HG02884 (cell line): ENCODE measurements at regions not wholly inside any gene's neighbourhood (a gene's known extent, or its start where the extent isn't known, plus 50 kb on each side); places are given as distances from the start of the nearest gene placed in this dataset.
"Not testable (repeated sequence)": the region's sequence is repeated elsewhere in the genome, so short reads cannot be mapped to it uniquely, and the experiment has no call there.

Source experiments
- ATAC-seq: cut with Tn5 transposase; IDR thresholded peaks from one replicate; pipeline ENCODE4 v1.9.1; 2021; ENCODE audit warnings: mild to moderate bottlenecking, moderate library complexity; ENCODE audit not compliant: unreplicated experiment

DNA sequence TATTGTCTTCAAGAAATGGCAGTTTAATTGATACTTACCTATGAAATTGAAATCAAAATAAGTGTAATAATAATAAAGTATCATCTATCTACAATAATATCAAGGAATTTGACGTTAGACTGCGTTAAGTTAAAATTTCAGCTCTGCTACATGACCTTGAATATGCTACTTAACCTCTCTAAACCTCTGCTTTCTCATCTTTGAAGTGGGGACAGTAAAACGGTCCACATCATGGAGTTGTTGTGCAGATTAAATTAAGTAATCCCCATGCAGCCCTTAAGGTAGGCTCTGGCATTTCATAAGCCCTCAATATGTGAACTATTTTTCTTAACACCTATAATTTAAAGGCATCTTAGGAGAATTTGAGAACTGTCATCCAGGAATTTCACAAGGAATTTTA is 252.4 kb upstream of the PHF14 start:
- ATAC-seq, result no peak

DNA sequence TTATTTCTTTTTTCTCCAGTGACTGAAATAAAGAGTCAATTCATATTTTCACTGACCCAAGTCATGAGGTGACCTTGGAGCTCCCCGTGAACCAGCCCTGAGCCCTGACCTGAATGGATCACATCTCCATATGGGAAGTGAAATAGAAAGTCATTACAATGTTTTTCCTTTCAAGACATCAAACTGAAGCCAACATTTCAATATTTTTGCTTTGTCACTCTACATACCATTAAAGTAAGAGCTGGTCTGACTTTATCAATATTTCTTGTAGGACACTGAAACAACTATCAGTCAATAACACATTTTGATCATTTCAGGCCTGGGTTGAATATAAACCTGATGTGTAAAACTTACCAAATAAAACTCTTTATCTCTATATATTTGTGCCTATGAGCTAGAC is 249.8 kb upstream of the PHF14 start:
- no peak for ATAC-seq

- no peak for ATAC-seq
Observed at GRCh38 chr7:10724449-10724848, 249.2 kb upstream of the PHF14 start.

DNA sequence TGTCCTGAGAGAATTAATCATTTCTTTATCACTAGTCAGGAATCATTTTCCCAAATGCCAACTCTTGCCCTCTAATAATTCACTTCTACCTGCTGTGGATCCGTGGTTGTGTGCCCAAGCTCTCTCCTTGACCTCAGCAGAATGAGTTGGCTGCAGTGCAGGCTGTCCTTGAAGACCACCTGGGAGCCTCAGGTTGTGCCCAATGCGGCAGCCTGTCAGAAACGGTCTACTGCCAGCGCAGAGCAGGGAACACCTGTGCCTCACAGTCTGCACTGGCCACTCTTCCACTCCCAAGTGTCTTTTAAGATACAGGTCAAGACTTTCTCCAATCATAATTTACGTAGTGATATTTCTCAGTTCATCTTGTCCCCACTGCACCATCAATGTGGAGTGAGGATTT is 246.0 kb upstream of the PHF14 start:
- ATAC-seq, result no peak

DNA sequence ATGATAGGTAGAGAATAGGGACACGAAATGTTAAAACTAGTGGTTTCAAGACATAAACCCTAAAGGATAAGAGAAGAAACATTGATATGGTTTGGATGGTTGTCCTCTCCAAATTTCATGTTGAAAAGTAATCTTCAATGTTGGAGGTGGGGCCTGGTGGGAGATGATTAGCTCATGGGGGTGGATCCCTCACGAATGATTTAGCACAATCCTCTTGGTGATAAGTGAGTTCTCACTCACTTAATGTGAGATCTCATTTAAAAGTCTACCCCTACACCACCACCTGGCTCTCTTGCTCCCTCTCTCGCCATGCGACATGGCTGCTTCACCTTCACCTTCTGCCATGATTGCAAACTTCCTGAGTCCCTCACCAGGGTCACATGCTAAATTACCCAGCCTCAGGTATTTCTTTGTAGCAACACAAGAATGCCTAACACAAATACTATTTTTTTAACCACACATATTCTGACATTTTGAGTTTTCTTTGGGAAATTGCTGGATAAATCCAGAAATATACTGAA is 242.4 kb upstream of the PHF14 start:
- no peak for ATAC-seq

DNA sequence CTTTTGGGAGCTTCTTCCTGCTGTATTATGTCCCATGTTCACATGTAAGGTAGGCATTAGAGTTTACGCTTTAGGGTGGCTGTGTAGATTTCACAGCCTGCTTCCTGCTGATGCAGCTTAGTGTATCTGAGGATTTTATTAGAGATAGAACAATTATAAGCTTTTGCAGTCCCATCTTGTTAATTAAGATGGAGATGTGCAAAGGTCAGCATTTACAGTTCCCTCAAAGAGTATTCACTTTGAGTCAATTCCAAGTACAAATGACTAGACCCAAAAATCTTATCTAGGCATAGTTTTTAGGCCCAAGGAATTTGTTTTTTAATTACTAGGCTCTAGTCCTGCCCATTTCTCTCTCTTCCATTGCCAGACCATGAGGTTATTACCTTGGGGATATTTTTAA is 239.9 kb upstream of the PHF14 start:
- no peak for ATAC-seq

DNA sequence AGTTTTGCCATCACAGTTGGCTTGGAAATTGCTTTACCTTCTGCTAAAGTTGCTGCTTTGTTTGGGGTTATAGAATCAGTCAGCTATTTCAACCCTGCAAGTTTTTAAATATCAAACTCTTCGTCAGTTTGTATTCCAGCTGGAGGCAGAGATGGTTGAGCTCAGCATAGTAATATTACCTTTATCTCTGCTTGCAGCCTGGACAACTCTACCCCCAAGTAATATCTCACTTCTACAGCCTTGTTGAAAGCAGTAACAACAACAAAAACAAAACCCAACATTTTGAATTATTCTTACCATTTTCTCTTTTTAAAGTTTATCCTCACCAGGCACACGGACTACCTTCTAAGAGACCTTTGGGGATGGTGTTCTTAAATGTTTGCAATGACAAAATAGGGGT is 239.1 kb upstream of the PHF14 start:
- ATAC-seq, result no peak

DNA sequence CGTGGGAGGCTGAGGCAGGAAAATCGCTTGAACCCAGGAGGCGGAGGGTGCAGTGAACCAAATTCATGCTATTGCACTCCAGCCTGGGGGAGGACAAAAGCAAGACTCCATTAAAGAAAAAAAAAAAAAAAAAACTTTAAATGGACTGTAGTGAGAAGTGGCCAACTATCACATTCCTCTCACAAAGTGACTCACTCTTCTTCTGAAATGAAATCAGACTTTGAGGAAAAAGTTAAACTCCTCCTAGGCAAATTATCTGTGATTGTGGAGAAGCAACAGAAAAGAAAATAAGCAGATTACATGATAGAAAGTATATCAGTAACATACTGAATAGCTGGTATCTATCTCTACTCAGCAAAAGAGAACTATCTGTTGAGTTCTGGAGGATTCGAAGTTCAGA is 234.3 kb upstream of the PHF14 start:
- ATAC-seq, result no peak

- no peak for ATAC-seq
Observed at GRCh38 chr7:10740805-10741204, 232.9 kb upstream of the PHF14 start.

GRCh38 chr7:10756981-10757380 is 216.7 kb upstream of the PHF14 start:
- no peak for ATAC-seq

- ATAC-seq, result no peak
Observed at GRCh38 chr7:10759120-10759519, 214.6 kb upstream of the PHF14 start.

DNA sequence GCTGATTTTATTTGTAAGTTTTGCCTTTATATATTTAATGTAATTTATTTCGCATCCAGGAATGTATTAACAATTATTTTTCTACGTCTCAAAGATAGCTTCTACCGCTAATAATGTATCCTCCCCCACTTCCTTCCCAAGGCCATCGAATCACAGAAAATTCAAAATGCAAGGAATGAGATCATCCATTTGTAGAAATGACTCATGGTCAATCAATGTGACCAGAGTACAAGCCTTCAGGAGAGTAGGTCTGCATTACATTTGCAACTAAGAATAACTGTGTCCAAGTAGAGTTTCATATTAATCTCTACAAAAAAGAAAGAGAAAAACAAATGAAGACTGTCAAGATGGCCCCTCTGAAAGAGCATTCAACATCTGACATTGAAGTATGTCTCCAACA is 205.9 kb upstream of the PHF14 start:
- no peak for ATAC-seq

DNA sequence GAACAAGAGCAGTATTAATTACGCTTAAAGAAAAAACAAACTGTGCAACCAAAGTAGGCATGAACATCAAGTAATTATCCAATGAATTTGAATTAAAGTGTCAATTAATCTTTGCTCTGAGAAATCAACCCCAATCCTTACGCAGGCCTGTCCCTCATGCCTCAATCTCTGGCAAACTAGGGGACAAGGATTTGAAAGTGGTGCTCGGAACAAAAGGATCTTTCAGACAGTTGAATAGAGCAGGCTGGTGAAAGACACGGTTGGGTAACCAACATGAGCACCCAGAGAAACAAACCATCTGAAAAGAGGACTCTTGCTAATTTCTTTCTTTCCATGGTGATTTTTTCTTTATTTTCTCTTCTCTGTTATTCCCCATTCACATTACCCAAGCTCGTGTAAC is 203.5 kb upstream of the PHF14 start:
- ATAC-seq, result no peak

DNA sequence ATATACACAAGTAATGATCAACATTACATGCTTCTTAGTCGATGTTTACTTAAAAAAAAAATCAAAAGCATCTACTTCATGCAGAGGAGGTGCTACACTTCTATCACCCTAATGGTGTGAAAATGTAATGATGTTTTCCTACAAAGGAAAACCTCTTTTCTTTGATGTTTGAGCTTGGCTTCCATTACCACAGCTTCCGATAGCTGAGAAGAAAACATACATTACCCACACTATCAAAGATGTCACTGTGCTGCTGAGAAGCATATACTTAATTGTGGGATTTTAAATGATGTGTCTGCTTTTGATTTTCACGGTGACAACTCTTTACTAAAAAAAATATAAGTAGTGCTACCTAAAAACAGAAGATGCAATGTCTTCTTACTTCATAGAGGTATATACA is 200.2 kb upstream of the PHF14 start:
- no peak for ATAC-seq

- no peak for ATAC-seq
Observed at GRCh38 chr7:10779465-10780399, 193.9 kb upstream of the PHF14 start.

GRCh38 chr7:10780400-10780747 is 193.3 kb upstream of the PHF14 start:
- ATAC-seq, result no peak

DNA sequence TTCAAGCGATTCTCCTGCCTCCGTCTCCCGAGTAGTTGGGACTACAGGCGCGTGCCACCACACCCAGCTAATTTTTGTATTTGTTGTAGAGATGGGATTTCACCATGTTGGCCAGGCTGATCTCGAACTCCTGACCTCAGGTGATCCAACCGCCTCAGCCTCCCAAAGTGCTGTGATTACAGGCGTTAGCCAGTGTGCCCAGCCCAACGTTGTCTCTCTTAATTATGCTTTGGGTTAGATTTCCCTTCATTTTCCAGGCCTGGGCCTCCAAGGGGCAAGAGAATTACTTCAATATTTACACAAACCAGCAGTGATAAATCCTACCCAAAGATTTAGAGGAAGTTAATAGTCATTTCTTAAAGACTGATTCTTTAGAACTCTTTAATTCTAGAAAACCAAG is 186.7 kb upstream of the PHF14 start:
- not testable (repeated sequence) for ATAC-seq

- ATAC-seq, result no peak
Observed at GRCh38 chr7:10789170-10789569, 184.5 kb upstream of the PHF14 start.

DNA sequence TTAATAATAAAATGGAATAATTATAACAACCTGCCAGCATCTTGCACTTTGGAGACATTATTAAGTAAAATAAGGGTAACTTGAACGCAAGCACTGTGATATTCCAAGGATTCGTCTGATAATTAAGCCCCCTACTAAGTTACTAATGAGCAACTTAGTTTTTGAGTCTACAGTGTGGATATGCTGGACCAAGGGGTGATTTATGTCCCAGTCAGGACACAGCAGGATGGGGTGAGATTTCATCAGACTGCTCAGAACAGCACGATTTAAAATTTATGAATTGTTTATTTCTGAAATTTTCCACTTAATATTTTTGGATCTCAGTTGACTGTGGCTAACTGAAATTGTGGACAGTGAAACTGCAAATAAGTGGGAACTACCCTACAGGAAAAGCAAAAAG is 182.8 kb upstream of the PHF14 start:
- ATAC-seq, result no peak

DNA sequence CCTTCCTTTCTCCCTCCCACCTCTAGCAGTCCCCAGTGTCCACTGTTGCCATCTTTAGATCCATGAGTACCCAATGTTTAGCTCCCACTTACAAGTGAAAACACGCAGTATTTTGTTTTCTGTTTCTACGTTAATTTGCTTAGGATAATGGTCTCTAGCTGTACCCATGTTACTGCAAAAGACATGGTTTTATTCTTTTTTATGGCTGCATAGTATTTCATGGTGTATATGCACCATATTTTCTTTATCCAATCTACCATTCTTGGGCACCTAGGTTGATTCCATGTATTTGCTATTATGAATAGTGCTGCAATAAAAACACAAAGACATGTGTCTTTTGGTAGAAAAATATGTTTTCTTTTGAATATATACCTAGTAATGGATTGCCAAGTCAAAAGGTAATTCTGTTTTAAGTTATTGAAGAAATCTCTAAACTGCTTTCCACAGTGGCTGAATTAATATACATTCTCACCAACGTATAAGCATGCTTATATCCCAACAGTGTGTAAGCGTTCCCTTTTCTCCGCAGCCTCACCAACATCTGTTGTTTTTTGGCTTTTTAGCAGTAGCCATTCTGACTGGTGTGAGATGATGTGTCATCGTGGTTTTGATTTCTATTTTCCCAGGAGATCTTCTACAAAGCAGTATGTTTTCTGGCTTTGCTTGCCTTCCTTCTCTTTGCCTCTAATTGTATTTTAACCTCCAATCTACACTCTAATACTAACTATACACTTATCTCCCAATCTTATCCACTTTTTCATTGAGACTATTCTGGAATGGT is 179.5 kb upstream of the PHF14 start:
- ATAC-seq, result no peak

GRCh38 chr7:10797157-10797556 is 176.5 kb upstream of the PHF14 start:
- no peak for ATAC-seq

- no peak for ATAC-seq
Observed at GRCh38 chr7:10798044-10798443, 175.6 kb upstream of the PHF14 start.
